ENCODE measurements at regions not wholly inside any gene's neighbourhood (a gene's known extent, or its start where the extent isn't known, plus 50 kb on each side); places are given as distances from the start of the nearest gene placed in this dataset.

- DNase-seq: no peak
Observed at GRCh38 chr6:150651808-150652470, 52.3 kb downstream of the PLEKHG1 start.

DNA sequence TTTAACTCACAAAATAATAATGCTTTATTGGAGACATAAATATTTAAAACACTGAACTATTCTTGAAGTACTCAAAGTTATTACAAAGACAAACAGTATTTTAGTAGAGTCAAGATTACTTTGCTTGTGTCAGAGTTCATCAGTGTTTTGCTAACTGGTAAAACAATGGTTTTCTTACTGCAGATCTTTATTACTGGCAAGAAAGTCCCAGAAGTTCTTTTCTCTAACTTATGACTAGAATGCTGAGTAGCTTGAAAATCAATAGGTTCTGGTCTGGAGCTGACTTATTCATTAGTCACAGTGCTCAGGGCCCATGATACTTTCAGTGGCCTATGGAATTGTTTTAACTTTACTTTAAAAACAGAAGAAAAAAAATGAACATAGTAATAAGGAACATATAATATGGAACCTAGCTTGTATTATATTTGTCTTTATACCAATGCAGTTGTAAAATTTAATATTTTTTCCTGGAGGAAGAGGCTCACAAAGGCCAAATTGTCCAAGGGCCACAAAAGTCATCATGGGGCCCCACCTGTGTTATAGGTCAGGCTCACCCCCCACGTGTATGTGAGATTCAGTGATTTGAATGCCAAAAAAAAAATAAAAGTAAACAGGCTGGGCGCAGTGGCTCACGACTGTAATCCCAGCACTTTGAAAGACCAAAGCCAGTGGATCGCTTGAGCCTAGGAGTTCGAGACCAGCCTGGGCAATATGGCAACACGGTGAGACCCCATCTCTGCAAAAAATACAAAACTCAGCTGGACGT is 53.3 kb downstream of the PLEKHG1 start:
- DNase-seq: no peak

DNA sequence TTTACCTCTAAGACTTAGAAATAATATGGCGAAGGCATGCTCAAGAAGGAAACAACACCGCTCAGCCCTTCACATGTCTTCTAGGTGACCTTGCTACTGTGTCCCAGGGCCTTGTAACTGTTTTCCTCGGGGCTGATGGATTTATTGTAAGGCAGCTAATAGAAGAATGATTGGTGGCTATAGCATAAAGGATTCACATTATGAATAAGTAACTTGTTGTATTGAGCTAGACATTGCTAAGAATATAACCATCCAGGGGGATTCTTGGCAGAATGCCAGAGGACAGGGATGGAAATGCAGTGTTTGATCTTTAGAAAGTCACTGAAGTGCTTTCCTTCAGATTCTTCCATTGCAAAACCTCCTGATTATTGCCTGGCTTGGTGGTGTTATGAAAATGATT is 54.9 kb downstream of the PLEKHG1 start:
- no peak for DNase-seq

- DNase-seq: no peak
Observed at GRCh38 chr6:150656156-150656555, 56.5 kb downstream of the PLEKHG1 start.

DNA sequence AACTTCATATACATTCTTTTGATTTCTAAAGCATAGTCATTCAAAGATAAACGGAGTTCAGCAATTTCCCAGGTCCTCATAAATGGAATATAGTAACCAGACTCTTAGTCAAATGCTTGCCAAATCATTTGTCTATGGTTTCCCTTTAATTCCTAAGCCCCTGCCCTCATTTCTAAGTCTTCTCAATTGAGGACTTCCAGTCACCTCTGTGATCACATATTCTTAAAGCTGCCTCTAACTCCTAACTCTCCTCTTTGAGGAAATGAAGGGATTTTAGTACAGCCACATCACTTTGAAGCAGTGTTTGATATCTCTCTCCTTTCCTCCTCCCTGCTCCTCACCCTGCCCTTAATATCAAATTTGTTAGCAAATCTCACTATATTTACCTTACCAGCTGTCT is 58.7 kb downstream of the PLEKHG1 start:
- DNase-seq: no peak

DNA sequence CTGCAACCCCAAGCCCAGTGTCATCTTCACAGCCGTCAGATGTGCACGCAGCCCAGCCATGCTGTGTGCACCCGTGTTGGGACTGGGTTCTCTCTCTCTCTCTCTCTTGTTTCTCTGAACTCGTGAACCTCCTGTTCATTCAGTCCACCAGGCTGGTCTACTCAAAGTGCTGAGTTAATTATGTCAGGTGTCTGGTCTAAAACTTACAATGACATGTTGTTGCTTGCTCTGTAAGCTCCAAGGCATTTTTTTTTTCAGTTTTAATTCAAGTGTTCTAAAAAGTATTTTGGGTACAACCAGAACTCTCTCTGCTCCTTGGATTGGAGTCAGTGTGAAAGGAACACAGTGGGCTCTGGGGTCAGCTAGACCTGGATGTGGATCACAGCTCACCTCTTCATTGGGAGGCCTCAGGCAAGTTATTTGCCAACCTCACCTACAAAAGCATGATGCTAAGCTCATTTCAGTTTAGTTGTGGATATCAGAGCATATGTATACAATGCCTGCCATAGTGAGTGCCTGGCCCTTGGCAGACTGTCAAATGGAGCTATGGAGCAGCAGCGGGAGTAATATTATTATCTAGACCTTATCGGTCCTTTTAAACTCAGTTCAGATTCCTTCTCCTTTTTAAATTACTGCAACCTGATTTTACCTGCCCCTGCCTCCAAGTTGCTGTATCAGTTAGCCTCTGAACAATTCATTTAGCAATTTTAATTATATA is 59.5 kb downstream of the PLEKHG1 start:
- DNase-seq: no peak

- DNase-seq: no peak
Observed at GRCh38 chr6:150661216-150662007, 61.7 kb downstream of the PLEKHG1 start.

DNA sequence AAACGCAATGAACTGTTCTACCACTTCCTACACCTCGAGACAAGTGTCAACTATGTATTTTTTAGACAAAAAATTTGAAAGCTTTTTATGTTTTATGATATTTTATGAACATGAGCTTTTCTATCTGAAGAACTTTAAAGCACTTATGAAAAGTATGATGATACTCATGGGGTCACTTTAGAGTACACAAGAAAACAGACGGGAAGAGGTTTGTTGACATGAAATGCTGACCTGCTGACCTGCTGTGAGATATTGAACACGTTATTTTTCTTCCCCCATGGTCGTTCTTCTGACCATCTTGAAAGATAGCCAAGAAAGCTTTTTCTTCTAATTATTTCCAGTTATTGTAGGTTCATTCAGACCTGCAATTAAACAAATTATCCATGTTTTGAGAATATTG is 63.1 kb downstream of the PLEKHG1 start:
- no peak for DNase-seq

DNA sequence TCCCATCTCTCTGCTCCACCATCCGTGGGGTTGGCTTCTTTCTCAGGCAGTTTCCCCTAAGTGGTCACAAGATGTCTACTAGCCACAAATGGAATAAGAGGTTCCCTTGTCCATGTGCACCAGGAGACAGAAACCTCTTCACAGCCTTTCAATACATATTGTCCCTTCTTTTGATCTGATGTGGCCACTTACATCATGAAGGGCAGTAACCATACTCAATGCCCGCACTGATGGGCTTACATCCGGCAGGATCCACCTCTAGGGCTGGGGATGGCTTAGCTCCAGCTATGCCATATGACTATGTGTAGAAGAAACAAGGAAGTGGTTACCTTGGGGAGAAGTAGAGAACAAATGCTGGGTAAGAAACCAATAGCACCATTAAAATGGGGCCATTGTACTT is 64.4 kb downstream of the PLEKHG1 start:
- DNase-seq: no peak

DNA sequence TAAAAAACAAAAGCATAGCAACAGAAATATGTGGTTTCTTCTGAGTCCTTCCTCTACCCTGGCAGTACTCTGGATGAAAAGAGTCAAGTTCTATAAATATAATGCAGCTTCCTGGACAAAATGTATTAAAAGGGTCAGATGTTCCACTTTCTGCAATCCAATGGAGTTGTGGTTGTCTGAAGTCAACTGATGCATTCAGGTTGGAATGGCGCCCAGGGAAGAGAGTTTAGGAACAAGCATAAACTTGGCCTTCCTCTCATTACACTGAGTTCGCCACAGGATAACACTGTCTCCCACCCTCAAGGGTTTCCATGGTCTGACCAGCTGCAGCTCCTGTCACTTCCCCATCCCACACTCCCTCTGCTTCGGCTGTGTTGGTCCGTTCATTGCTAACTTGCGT is 66.4 kb downstream of the PLEKHG1 start:
- no peak for DNase-seq

DNA sequence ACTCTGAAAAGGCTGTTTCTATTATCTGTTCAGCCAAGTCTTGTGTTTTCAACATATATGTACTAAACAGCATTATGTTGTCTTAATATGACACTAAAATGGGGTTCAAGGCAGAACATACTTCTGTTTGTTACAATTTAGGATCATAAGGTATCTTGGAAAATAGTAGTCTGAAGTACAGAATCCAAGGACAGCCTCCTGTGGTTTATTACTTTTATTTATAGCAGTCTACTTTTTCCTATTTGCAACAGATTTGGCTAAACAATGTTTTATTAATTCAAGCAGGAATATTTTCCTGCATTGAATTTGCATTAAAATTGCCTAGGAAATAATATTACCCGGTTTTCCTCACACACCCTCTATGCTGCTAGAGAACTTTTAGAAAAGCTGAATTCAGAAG is 67.7 kb downstream of the PLEKHG1 start:
- no peak for DNase-seq

DNA sequence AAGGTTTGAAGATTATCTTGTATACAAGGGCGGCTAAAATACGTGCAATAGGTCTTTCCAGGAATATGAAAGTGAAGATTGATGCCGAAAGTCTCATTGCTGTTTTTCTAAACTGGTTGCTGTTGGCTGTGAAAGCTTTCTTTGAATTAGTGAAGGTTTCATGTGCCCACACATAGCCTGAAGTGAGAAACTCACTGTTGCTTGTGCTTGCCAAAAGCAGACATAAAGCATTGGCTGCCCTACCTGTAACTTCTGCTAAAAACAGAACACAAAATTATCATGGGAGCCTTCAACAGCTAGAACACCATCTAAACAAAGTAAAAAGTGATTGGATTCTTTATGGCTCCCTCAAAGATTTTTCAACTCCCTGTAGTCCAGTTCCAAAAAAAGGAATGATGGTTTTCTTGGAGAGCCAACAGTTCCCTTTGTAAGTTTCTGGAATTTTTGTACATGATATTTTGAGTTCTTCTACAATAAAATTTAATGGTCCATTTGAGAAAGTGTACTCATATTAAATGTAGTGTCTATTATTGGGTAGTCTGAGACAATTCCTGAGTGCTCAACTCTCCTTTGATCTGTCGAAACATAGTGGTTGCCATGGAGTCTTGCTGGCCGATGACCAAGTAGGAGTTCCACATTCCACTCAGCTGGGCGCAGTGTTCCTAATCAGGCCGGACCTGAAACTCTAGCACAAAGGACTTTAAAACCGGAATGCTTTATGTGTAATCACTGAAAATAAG is 68.5 kb downstream of the PLEKHG1 start:
- DNase-seq: no peak

DNA sequence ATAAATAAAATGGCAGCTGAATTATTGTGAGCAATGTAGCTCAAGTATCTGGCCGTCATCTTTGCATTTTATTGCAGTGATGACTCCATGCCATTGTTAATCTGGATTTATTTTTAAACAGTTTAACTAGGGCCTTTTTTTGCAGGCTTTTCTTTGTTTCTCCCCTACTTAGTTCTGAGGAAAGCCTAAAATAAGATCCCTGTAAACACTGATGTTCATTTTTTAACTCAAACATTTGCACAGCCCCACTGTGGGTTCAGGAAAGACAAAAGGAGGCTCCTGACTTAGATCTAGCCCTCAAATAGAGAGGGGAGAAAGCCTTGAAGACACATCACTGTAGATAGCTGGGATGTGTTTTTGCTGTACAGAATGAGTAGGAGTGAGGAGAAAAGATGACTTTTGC is 69.2 kb downstream of the PLEKHG1 start:
- no peak for DNase-seq

- no peak for DNase-seq
Observed at GRCh38 chr6:150670311-150670710, 70.6 kb downstream of the PLEKHG1 start.

DNA sequence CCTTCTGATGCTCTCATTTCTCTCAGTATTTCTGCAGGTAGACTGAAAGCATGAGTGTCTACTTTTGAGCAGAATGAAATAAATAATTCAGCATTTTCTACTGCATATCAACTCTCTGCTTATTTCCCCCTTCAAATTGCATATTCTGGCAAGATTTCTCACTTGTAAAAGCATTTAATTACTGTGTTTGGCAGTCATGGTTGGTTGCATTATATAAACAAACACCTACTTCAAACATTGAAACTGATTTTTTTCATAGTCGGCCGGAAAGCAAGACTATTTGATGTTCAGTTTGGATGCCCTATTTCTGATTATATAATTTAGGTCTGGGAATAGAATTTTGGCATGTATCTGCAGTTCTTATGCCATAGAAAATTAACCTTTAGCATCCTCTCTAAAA is 73.1 kb downstream of the PLEKHG1 start:
- DNase-seq: no peak

GRCh38 chr6:150673720-150674346 is 74.1 kb downstream of the PLEKHG1 start:
- DNase-seq: no peak

GRCh38 chr6:150676344-150676743 is 76.7 kb downstream of the PLEKHG1 start:
- no peak for DNase-seq

DNA sequence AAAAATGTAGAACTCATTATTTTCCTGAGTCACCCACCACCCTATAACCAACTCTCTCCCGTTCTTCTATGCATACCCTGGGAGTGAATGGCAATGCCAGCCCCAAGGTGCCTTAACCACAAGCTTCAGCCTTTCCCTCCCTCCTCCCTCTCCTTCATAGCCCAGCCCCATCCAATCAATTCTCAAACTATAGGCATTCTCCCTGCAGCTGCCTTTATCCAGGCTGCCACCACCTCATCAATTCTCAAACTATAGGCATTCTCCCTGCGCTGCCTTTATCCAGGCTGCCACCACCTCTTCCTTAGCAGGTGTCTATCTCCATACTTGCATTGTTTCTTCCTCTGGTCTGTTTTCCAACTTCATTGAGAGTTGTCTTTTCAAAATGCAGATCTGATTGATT is 77.1 kb downstream of the PLEKHG1 start:
- no peak for DNase-seq

DNA sequence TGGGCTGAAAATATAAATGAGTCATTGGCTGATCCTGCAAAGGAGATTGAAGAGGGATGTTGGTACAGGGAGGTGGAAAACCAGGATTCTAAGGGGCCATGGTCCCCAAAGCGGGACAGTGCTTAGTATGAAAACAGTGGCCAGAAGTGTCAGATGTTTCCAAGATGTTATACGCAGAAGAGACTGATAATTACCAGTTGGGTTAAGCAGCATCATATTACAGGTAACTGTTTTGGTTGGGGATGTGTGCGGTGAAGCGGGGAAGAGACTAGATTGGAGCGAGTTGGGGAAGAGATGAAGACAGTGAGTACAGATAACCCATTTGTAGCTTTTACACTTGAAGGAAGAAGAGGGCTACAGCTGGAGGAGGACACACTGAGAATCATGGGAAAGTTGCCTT is 80.8 kb downstream of the PLEKHG1 start:
- peak; percentile 47 for DNase-seq

DNA sequence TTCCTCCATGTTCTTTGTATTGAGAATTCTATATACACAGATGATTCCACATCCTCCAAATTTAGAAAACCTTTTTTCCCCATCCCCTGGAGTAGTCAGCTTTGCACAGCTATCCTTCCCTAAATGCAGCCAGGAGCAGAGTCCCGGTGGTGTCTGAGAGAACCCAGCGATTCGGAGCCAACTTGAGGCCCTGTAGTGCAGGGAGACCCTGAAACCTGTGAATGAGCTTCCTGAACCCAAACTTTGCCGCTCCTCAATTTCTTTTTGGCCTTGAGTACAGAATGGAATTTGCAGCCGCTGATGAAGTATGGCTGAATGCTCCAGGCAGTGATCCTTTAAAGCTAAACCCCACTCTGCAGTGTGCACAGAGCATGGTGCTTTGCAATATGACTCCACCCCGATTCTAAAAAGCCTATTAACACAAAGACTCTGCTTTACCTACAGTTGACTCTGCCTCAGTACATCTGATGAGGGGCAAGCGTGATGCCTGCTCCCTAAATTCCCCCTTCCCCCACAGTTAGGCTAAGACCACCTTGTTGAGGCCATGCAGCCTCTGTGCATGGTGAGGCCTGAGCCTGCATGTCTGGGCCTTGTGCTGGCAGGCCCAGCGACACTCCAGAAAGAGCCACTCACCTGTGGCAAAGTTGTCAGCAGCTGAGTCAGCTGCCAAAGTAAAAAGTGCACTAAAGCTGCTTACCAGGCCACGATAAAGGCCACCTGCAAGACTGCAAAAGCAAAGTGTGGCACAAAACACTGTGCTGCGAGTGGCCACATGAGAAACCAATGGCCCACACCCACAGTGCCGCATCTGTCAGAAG is 82.1 kb downstream of the PLEKHG1 start:
- no peak for DNase-seq

DNA sequence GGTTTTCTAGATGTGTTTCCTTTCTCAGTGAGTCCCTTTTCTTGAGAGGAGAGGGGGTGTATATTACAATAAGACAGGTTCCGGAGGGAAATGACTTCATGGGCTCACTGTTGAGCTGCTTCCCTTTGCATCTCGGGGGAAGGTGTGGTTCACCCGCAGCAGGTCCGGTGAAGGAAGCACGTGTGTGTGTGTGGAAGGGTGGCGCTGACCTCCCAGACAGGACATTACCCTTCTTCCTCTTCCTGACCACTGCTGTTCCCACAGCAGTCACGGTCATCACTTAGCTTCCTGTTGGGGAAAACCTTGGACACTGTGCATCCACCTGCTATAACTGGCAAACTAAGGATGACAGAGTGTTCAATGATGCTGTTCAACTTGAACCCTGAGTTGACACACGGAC is 83.6 kb downstream of the PLEKHG1 start:
- DNase-seq: no peak
